ENCODE measurements at regions not wholly inside any gene's neighbourhood (a gene's known extent, or its start where the extent isn't known, plus 50 kb on each side); places are given as distances from the start of the nearest gene placed in this dataset.

DNA sequence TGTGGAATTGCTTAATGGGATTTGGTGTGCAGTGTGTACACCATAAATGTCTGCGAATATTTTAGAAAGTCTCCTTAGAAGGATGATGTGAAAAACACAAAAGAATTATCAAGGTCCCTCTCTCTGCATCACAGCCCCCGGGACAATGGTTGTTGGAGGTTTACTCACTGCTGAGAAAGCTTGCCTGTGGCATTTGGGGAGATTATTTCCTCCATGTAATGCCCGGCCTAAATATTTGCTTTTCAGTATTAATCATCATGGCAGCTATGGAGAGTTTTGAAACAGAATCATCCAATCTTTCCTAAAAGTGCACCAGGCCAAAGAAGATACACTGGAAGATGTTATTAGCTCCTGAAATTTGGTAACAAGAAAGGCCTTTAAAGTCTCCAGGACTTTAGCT lies 113.8 kb upstream of the ADCY1 start (continued):
- no peak for TF ChIP-seq TBX3 (IDR thresholded peaks at IDR 0.05; ENCODE audit: borderline replicate concordance)
- no peak for TF ChIP-seq ZC3H4 (CRISPR knock-in tag; IDR thresholded peaks at IDR 0.05; ENCODE audit: borderline replicate concordance)

GRCh38 chr7:45461026-45461425 lies 113.1 kb upstream of the ADCY1 start:
- CTCF ChIA-PET (ENCODE audit: low intra/inter-chr PET ratio, low total read pairs): no interaction called here
- Histone ChIP-seq H3K9me3 (ENCODE audit: low read length) (no peaks in the 10 kb centered on the region), H3K27me3 (ENCODE audit: control insufficient read depth in 1 of 2, insufficient read depth in 2 of 2, low read length in 2 of 2) (no peaks in the 10 kb centered on the region), H3K4me3 (replicated peaks in 1 of 3; ENCODE audit: insufficient read depth in 1 of 3, low read depth in 2 of 3, low read length in 3 of 3) (no peak overlapping the region), H3K4me2 (ENCODE audit: low read depth, low read length) (no peak overlapping the region), H3K4me1 (ENCODE audit: insufficient read depth, low read length) (peaks cover 3% of the 10 kb centered on the region), H2AFZ (ENCODE audit: low read length) (no peak overlapping the region), H3K27ac (ENCODE audit: extremely low read length, insufficient read depth, low read length) (no peak overlapping the region), H4K20me1 (ENCODE audit: insufficient read depth, low read length) (no peaks in the 10 kb centered on the region), H3K79me2 (ENCODE audit: insufficient read depth, low read length) (no peaks in the 10 kb centered on the region), H3K9ac (ENCODE audit: insufficient read depth, low read depth, low read length) (no peak overlapping the region), H3K36me3 (replicated peaks in 1 of 2; ENCODE audit: control insufficient read depth in 1 of 2, insufficient read depth in 2 of 2, low read length in 2 of 2) (no peaks in the 10 kb centered on the region)
- intact Hi-C loops (cut with micrococcal nuclease; ENCODE audit: unreplicated experiment) (no loop called here), in situ Hi-C loops (cut with HindIII; ENCODE audit: extremely low pct_ligation_motif_present, low pct_unique_long_range_greater_than_20kb) (no loop called here)
- POLR2A ChIA-PET: no interaction called here
- no peak for ATAC-seq
- no peak for FAIRE-seq
- DNase-seq (ENCODE audit: low spot score): no peak
- TF ChIP-seq ADNP (CRISPR knock-in tag; IDR thresholded peaks at IDR 0.05): no peak
- no peak for TF ChIP-seq ZNF30 (CRISPR knock-in tag; IDR thresholded peaks at IDR 0.05)
- no peak for TF ChIP-seq CENPX (CRISPR knock-in tag; IDR thresholded peaks at IDR 0.05)
- TF ChIP-seq EP300 (IDR thresholded peaks at IDR 0.05; ENCODE audit: low read depth in 2 of 2, low read length in 2 of 2): no peak
- no peak for TF ChIP-seq EP300 (CRISPR knock-in tag; IDR thresholded peaks at IDR 0.05; ENCODE audit: borderline replicate concordance)
- TF ChIP-seq GABPB1 (CRISPR knock-in tag; IDR thresholded peaks at IDR 0.05): no peak
- BruUV-seq (replicated peaks): no TSS peak
- 100% methylated on average over 1 of the region's 3 CpGs for WGBS (ENCODE audit: low lambda C conversion rate)

DNA sequence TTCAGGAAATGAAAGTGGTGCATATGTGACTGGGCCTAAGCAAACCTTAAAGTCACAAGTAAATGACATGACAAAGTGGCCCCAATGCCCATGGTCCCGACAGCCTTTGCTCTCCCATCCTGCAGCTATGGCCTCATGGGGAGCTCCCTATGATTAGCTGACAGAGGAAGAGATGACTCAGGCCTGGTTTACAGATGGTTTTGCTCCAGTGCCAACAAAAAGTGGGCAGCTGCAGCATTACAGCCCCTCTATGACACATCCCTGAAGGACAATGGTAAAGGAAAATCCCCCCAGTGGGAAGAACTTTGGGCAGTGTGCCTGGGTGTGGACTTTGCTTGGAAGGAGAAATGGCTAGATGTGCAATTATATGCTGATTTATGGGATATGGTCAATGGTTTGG lies 105.1 kb upstream of the ADCY1 start:
- no peak overlapping the region for H3K9ac ChIP-seq (ENCODE audit: insufficient read depth, low read depth, low read length)
- in situ Hi-C loops (cut with HindIII; ENCODE audit: extremely low pct_ligation_motif_present, low pct_unique_long_range_greater_than_20kb): no loop called here
- FAIRE-seq (no peak), DNase-seq (ENCODE audit: low spot score) (no peak), ATAC-seq (no peak)
- no peaks in the 10 kb centered on the region for H3K79me2 ChIP-seq (ENCODE audit: insufficient read depth, low read length)
- ChIA-PET CTCF (ENCODE audit: low intra/inter-chr PET ratio, low total read pairs) (no interaction called here), POLR2A (no interaction called here)
- intact Hi-C loops (cut with micrococcal nuclease; ENCODE audit: unreplicated experiment): no loop called here
- no peak overlapping the region for H3K4me3 ChIP-seq (replicated peaks in 1 of 3; ENCODE audit: insufficient read depth in 1 of 3, low read depth in 2 of 3, low read length in 3 of 3)
- no peak overlapping the region for H2AFZ ChIP-seq (ENCODE audit: low read length)
- H3K9me3 ChIP-seq (ENCODE audit: low read length): no peaks in the 10 kb centered on the region
- no peaks in the 10 kb centered on the region for H3K27me3 ChIP-seq (ENCODE audit: control insufficient read depth in 1 of 2, insufficient read depth in 2 of 2, low read length in 2 of 2)
- no peaks in the 10 kb centered on the region for H4K20me1 ChIP-seq (ENCODE audit: insufficient read depth, low read length)
- H3K27ac ChIP-seq (ENCODE audit: extremely low read length, insufficient read depth, low read length): no peak overlapping the region
- WGBS (ENCODE audit: low lambda C conversion rate): 0% methylated on average over 1 of the region's 1 CpG
- no TSS peak for BruUV-seq (replicated peaks)
- no peaks in the 10 kb centered on the region for H3K4me1 ChIP-seq (ENCODE audit: insufficient read depth, low read length)
- H3K36me3 ChIP-seq (replicated peaks in 1 of 2; ENCODE audit: control insufficient read depth in 1 of 2, insufficient read depth in 2 of 2, low read length in 2 of 2): no peaks in the 10 kb centered on the region
- H3K4me2 ChIP-seq (ENCODE audit: low read depth, low read length): no peak overlapping the region
- TF ChIP-seq U2AF2 (IDR thresholded peaks at IDR 0.05; ENCODE audit: low read depth, low read length) (no peak), POLR2AphosphoS2 (IDR thresholded peaks at IDR 0.05; ENCODE audit: low read depth, low read length) (no peak), JUN (CRISPR knock-in tag; IDR thresholded peaks at IDR 0.05) (no peak), MIER3 (CRISPR knock-in tag; IDR thresholded peaks at IDR 0.05; ENCODE audit: borderline replicate concordance) (no peak), PAX8 (CRISPR knock-in tag; IDR thresholded peaks at IDR 0.05; ENCODE audit: borderline replicate concordance) (no peak), BORCS8-MEF2B (CRISPR knock-in tag; IDR thresholded peaks at IDR 0.05) (no peak), ZNF607 (CRISPR knock-in tag; IDR thresholded peaks at IDR 0.05; ENCODE audit: borderline replicate concordance) (no peak), NCOA5 (CRISPR knock-in tag; IDR thresholded peaks at IDR 0.05) (no peak)
- TF ChIP-seq, protein P1, sequence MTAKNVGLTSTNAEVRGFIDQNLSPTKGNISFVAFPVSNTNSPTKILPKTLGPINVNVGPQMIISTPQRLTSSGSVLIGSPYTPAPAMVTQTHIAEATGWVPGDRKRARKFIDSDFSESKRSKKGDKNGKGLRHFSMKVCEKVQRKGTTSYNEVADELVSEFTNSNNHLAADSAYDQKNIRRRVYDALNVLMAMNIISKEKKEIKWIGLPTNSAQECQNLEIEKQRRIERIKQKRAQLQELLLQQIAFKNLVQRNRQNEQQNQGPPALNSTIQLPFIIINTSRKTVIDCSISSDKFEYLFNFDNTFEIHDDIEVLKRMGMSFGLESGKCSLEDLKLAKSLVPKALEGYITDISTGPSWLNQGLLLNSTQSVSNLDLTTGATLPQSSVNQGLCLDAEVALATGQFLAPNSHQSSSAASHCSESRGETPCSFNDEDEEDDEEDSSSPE (CRISPR knock-in tag; IDR thresholded peaks at IDR 0.05): no peak
- TF ChIP-seq, protein P2, sequence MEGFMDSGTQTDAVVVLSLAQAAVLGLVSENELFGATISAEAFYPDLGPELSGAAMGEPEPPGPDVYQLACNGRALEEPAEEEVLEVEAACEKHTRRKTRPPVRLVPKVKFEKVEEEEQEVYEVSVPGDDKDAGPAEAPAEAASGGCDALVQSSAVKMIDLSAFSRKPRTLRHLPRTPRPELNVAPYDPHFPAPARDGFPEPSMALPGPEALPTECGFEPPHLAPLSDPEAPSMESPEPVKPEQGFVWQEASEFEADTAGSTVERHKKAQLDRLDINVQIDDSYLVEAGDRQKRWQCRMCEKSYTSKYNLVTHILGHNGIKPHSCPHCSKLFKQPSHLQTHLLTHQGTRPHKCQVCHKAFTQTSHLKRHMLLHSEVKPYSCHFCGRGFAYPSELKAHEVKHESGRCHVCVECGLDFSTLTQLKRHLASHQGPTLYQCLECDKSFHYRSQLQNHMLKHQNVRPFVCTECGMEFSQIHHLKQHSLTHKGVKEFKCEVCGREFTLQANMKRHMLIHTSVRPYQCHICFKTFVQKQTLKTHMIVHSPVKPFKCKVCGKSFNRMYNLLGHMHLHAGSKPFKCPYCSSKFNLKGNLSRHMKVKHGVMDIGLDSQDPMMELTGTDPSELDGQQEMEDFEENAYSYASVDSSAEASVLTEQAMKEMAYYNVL (CRISPR knock-in tag; IDR thresholded peaks at IDR 0.05; ENCODE audit: borderline replicate concordance): no peak
